Fibroblast of villous mesenchyme (primary cell): ENCODE measurements at regions not wholly inside any gene's neighbourhood (a gene's known extent, or its start where the extent isn't known, plus 50 kb on each side); places are given as distances from the start of the nearest gene placed in this dataset.

Source experiments
- DNase-seq: peaks from one replicate; pipeline ENCODE4 v3.0.0-alpha.2; 2010; ENCODE audit warnings: low read depth
- H3K4me3 ChIP-seq: 2 replicates; pipeline ENCODE4 v1.5.1; 2011; ENCODE audit warnings: low read depth, mild to moderate bottlenecking, low read length
- TF ChIP-seq, protein P1 (sequence below): IDR thresholded peaks from 2 replicates; pipeline ENCODE4 v1.5.1; 2012; ENCODE audit warnings: low read depth, mild to moderate bottlenecking, low read length; ENCODE audit not compliant: insufficient read depth

DNA sequence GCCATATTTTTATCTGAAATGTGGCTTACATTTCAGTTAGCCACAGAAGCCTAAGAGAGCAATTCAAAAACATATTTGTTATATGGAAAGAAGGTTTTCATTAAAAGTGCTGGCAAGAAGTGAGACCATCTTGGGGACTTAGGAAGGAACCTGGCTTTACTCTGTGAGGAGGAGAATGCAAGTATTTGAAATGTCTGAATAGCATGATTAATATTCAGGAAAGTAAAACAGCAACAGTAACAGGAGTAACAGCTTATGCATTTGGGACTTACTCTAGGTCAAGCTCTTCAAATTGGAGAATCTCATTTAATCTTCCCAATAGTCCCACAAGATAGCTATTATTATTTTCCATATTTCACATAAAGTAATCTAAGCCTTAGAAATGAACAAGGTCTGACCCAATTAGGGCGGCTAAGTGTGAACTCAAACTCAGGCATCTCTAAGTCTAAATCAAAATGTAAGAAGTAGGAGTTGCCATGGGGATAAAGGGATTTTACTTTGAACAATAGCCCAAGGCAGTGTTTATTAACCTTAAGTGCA lies 816.5 kb downstream of the BCKDHB start:
- DNase-seq = no peak
- TF ChIP-seq, protein P1, sequence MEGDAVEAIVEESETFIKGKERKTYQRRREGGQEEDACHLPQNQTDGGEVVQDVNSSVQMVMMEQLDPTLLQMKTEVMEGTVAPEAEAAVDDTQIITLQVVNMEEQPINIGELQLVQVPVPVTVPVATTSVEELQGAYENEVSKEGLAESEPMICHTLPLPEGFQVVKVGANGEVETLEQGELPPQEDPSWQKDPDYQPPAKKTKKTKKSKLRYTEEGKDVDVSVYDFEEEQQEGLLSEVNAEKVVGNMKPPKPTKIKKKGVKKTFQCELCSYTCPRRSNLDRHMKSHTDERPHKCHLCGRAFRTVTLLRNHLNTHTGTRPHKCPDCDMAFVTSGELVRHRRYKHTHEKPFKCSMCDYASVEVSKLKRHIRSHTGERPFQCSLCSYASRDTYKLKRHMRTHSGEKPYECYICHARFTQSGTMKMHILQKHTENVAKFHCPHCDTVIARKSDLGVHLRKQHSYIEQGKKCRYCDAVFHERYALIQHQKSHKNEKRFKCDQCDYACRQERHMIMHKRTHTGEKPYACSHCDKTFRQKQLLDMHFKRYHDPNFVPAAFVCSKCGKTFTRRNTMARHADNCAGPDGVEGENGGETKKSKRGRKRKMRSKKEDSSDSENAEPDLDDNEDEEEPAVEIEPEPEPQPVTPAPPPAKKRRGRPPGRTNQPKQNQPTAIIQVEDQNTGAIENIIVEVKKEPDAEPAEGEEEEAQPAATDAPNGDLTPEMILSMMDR = no peak

DNA sequence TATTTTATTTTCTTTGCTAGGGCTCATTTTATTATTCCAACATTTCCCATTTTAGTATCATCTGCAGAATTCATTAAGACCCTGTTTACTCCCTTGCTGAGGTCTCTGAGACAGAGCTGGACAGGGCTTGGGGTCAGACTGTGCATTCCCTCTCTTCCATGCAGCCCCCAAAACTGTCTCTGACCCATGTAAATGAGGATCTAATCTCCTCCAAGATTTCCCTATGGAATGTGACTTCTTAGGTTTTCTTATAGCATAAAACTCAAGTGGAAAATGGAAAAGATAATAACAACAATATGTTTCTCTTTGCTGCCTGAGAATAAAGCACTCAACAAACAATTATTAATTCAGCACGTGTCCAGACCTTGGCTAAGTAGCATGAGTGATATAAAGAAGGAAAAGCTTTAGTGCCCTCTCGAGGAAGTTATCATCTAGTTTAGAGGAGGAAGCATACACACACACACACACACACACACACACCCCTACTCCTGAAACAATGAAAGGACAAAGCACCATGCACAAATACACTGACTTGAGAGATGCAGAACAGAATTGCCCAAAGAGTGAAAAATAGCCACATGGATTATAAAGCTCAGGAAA lies 815.5 kb downstream of the BCKDHB start:
- TF ChIP-seq, protein P1 = no peak
- H3K4me3 ChIP-seq = no peak overlapping the region
- no peak for DNase-seq

More for the DNA sequence above, 816.5 kb downstream of the BCKDHB start:
- H3K4me3 ChIP-seq = no peak overlapping the region

DNA sequence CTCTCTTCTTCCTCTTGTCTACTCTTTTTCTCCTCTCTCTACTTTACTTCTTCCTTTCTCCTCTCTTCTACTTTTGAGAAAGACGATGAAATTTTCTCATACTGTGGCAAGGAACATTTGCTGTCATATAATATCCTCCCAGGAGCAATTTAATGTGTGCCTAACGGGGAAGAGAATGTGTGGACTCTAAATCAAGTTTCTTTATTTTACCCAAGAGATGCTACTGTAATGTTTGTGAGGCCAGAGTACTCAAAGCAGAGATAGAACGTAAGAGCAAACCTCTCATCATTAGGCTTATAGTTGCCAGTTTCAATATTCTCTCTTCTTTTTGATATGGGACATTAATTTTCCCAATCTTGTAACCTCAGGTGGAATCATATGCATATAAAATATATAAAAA lies 801.4 kb downstream of the BCKDHB start:
- TF ChIP-seq, protein P1 = no peak
- no peak for DNase-seq

DNA sequence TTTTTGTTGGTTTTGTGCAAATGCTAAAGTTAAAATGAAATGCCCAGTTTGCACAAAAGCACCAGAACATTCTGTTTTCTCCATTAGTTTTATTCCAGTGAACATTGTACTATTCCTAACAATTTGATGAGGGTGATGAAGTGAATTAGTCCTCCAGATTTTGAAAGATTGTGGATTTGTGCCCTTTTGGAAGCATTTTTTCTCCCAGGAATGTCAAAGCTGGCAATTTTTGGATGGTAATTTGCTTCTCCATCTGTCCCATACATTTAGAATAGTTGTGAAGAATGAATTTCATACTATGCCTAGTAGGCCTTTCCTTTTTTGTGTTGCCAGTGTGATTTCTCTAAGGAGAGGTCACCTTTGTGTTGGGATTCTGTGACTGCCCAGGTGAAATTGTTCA lies 797.2 kb downstream of the BCKDHB start:
- TF ChIP-seq, protein P1 = no peak
- no peak overlapping the region for H3K4me3 ChIP-seq
- DNase-seq = no peak

More for the DNA sequence above, 801.4 kb downstream of the BCKDHB start:
- no peak overlapping the region for H3K4me3 ChIP-seq

DNA sequence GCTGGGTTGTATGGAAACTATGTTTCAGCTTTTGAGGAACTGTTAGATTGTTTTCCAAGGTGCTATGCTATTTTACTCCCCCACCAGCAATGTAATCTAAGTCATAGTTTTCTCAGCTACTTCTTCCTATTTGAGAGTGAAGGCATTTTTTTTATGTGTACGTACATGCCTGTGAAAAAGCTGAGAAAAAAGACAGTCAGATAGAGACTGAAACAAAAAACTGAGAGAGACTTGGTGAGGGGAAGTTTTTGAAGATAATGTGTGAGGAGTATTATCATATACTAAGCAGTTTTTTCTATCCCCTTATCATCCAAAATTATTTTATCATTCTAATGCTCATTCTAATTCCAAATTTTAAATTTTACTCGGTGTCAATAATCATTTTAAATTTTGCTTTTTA lies 780.0 kb downstream of the BCKDHB start:
- DNase-seq = no peak
- TF ChIP-seq, protein P1 = no peak
- H3K4me3 ChIP-seq = no peak overlapping the region

DNA sequence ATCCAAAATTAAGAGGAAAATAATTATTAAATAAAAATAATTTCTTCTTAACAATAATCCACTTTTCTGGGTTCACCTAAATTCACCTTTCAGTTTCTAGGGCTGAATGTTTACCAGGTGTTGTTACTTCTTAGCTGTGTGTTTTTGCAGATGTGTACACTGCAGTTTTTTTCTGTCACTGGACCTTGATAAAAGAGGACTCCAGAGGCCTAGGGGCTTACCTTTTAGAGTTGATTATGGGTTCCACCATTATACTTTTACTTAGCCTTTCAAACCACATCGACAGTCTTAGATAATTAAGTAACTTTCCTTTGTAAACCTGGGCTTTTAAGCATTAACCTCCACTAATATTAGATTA lies 766.5 kb downstream of the BCKDHB start:
- no peak for DNase-seq
- TF ChIP-seq, protein P1 = no peak
- H3K4me3 ChIP-seq = no peak overlapping the region
